HG02970 (cell line): ENCODE measurements at regions not wholly inside any gene's neighbourhood (a gene's known extent, or its start where the extent isn't known, plus 50 kb on each side); places are given as distances from the start of the nearest gene placed in this dataset.

Source experiments
- ATAC-seq: cut with Tn5 transposase; IDR thresholded peaks from one replicate; pipeline ENCODE4 v1.9.1; 2021; ENCODE audit warnings: mild to moderate bottlenecking, moderate library complexity, moderate number of reproducible peaks; ENCODE audit not compliant: unreplicated experiment, low FRiP score

GRCh38 chr5:125189531-125189941, 443.1 kb upstream of the ZNF608 start:
- ATAC-seq, result no peak

GRCh38 chr5:125190232-125191087, 444.0 kb upstream of the ZNF608 start:
- ATAC-seq, result no peak

GRCh38 chr5:125194883-125195282, 448.4 kb upstream of the ZNF608 start:
- no peak for ATAC-seq

- ATAC-seq, result no peak
Observed at GRCh38 chr5:125196481-125197111, 450.2 kb upstream of the ZNF608 start.

GRCh38 chr5:125197321-125197720, 450.9 kb upstream of the ZNF608 start:
- ATAC-seq, result no peak

GRCh38 chr5:125198270-125198974, 452.0 kb upstream of the ZNF608 start:
- ATAC-seq, result no peak

GRCh38 chr5:125199373-125199772, 452.9 kb upstream of the ZNF608 start:
- ATAC-seq, result no peak

GRCh38 chr5:125199968-125200865, 453.8 kb upstream of the ZNF608 start:
- no peak for ATAC-seq

GRCh38 chr5:125200866-125201373, 454.5 kb upstream of the ZNF608 start:
- ATAC-seq, result no peak

GRCh38 chr5:125201446-125202052, 455.1 kb upstream of the ZNF608 start:
- no peak for ATAC-seq

GRCh38 chr5:125202353-125202752, 455.9 kb upstream of the ZNF608 start:
- ATAC-seq, result no peak

- no peak for ATAC-seq
Observed at GRCh38 chr5:125202871-125203438, 456.5 kb upstream of the ZNF608 start.

- ATAC-seq, result no peak
Observed at GRCh38 chr5:125203912-125204311, 457.5 kb upstream of the ZNF608 start.

- no peak for ATAC-seq
Observed at GRCh38 chr5:125205601-125206225, 459.3 kb upstream of the ZNF608 start.

- no peak for ATAC-seq
Observed at GRCh38 chr5:125207856-125208255, 461.4 kb upstream of the ZNF608 start.

GRCh38 chr5:125209650-125210049, 463.2 kb upstream of the ZNF608 start:
- no peak for ATAC-seq

GRCh38 chr5:125210242-125210947, 464.0 kb upstream of the ZNF608 start:
- ATAC-seq, result no peak

- no peak for ATAC-seq
Observed at GRCh38 chr5:125214080-125214479, 467.6 kb upstream of the ZNF608 start.
